GM20431 (cell line): ENCODE measurements at regions not wholly inside any gene's neighbourhood (a gene's known extent, or its start where the extent isn't known, plus 50 kb on each side); places are given as distances from the start of the nearest gene placed in this dataset.

Experiments used
- in situ Hi-C: fragments of 300-500 bp; cut with MseI, MboI; formaldehyde crosslinking; loops from one replicate; pipeline ENCODE4 v1.15.0; 2020; ENCODE audit warnings: low sequenced_read_pairs; ENCODE audit not compliant: unreplicated experiment

DNA sequence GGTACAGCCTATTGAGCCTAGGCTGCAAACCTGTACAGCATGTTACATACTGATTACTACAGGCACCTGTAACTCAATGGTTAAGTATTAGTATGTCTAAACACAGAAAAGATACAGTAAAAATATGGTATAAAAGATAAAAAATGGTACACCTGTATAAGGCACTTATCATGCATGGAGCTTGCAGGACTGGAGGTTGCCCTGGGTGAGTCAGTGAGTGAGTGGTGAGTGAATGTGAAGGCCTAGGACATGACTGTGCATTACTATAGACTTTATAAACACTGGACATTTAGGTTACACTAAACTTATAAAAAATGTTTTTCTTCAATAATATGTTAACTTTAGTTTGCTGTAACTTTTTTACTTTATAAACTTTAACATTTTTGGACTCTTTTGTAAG lies 171.3 kb downstream of the SLC28A3 start:
- in situ Hi-C loops = no loop called here

DNA sequence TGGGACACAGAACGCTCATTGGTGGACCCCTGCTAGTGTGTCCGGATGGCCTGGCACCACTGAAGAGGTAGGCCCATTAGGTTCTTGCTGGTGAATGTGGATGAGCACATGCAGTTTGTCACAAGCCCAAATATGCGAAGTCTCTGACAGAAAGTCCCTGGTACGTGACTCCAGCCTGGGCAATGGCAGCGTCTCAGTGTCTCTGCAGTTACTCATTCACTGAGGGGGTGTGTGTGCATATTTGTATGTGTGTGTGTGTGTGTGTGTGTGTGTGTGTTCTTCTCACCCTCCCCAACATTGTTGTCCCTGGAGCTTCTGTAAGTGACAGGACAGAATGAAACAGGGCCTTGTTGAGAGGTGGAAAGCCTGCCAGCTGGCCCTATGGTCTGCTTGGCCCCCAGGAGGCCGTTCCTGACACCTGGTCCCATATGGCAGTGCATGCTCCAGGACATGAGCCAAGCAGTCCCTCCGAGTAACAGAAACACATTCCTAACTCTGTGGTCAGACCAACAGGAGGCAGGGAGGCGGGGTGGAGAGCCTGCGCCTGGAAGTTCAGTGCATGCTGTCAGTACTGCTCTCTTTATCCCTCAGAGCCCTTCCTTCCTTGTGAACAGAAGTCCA lies 169.9 kb downstream of the SLC28A3 start:
- in situ Hi-C loops = loop anchor here (10.0 kb wide), 1 partner anchor 236 kb away; no protein-coding TSS in a partner anchor

DNA sequence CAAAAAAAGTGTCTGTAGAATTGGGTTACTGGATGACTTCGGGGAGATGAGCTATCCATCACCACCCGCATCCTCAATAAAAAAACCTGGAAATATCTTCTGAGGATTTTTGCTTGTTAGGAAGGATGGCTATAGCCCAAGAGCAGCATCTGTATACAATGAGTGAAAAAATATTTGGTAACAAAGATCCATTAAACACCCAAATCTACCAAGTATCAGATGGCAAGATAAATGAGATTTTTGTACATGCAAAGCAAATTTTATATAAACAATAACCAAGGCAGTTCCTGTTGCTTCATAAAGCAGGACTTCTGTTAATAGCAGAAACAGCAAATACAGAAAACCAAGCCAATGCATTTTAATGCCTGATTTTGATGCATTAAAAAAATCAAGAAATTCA lies 166.6 kb downstream of the SLC28A3 start:
- in situ Hi-C loops = loop anchor here (10.0 kb wide), 1 partner anchor 239 kb away; no protein-coding TSS in a partner anchor

DNA sequence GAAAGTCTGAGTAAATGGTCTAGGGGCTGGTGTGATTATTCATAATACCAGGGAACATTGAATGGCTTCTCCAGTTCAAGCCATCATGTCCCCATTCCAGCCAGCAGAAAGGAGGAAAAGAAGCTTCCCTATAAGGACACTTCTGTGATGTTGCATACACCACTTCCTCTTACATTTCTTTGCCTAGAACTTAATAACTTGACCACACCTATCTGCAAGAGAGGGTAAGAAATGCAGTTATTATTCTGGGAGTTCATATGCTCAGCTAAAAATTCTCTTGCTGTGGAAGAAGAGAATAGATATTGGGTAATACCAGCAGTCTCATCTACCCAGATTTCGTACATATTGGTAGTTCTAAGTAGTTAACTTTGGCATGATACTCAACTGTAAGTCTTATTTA lies 166.1 kb downstream of the SLC28A3 start:
- in situ Hi-C loops = loop anchor here (10.0 kb wide), 1 partner anchor 240 kb away; no protein-coding TSS in a partner anchor

DNA sequence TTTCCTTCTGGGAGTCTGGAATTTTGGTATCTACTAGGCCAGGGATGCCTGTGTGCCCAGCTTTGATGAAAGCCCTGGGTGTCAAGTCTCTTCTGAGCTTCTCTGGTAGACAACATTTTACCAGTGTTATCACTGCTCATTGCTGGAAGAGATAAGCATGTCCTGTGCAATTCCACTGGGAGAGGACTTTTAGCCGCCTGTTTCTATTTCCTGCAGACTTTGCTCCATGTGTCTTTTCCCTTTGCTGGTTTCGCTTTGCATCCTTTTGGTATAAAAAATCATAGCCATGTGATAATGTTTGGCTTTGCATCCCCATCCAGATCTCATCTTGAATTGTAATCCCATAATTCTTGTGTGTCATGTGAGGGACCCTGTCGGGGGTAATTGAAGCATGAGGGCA lies 163.2 kb downstream of the SLC28A3 start:
- in situ Hi-C loops = loop anchor here (10.0 kb wide), 1 partner anchor 243 kb away; no protein-coding TSS in a partner anchor

DNA sequence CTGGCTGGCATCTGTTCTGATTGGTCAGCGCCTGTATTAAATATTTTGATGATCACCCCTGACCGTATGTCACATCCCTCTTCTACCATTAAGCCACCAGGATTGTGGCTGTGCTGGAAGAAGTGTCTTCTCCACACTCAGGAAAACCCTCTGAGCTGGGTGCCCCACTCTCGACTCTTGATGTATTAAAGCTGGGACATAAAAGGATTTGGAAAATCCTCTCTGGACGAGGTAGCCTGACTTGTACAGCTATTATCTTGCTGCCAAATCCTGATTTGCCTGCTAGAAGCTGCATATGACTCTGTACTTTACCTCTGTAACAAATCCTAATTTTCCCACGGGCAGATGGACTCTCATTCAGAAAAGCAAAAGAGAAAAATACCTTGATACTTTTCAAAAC lies 161.0 kb downstream of the SLC28A3 start:
- in situ Hi-C loops = loop anchor here (10.0 kb wide), 1 partner anchor 245 kb away; no protein-coding TSS in a partner anchor

DNA sequence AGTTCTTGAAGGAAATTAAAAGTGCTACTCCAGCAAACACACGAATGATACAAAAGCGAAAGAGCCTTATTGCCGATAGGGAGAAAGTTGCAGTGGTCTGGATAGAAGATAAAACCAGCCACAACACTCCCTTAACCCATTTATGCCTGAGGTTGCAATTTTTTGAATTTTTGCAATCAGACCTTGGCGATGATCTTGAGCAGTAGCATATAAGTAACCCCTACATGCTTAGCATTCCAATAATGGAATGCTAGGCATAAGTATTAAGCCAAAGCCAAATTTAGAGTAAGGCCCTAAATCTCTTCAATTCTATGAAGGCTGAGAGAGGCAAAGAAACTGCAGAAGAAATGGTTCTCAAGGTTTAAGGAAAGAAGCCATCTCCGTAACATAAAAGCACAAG lies 153.5 kb downstream of the SLC28A3 start:
- in situ Hi-C loops = no loop called here

DNA sequence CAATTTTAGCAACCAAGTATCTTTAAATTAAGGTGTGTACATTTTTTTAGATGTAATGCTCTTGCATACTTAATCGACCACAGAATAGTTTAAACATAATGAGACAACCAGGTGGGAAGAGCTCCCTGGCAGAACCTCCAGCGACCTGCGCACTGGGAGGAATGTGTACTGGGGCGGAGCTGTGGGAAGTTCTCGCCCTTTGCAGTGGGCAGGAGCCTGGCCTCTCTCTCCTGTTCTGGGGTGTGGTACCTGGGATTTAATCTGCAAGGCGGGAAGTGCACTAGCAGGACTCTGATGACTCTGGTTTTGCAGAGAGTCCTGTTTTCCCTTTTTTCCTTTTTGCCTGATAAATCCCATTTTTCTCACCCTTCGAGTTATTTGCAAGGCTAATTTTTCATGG lies 150.7 kb downstream of the SLC28A3 start:
- in situ Hi-C loops = no loop called here

DNA sequence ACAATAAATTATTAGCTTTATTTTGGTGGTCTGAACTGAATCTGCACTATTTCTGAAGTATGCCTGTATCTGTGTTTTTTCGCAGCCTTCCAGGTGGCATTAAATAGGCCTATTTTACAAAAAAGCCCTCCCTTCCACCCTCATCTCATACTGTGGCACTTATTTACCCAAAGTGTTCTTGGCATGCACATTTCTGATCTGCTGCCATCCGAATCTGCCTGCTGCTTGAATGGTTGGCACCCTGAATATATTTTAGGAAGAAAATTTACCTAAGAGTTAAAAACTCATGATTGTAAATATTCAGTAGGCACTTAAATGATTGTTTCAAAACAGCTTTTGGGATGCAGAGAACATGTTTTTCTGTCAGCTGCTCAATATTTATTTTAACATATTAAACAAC lies 150.1 kb downstream of the SLC28A3 start:
- in situ Hi-C loops = no loop called here

DNA sequence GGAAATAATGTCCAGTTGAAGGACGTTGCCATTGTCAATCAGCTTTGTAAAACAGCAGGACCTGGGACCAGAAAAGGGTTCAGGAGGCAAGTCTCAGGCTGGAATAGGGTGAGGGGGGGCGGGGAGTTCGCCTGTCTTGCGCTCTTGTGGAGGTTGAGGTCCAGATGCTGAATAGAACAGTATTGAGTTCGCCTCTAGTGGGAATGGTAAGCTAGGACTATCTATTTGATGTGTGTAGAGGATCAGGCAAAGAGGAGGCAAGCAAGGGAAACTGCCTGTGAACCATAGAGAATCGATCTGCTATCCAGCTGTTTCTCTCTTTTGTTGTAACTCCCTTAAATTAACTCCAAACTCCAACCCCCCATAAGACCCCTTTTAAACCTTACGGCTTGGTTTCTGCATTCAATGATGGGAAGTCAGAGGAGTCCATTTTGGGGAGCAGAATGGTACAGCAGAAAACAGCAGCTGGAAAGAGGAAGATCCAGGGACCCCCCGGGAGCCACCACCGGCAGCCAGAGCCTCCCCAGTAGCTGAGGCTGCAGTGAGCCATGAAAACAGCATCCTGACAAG lies 133.7 kb downstream of the SLC28A3 start:
- in situ Hi-C loops = no loop called here

DNA sequence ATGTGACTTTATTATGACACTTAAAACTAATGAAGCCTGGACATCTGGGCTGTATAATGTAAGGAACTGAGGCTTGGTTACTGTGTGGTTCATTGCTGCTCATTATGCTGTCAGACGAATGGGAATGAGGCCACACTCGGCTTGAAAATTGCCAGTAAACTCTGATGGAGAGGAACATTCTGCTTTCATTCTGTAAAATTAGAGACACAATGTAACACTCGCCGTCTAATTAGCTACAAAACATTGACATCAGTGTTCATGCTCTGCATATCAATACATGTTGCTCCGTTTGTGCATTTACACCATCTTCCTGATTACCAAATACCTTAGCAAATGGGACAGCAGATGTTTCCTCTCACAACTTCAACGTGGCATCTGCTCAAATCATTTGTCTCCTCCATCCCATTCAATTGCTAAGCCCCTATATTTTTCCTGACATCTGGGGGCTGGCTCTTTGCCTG lies 133.0 kb downstream of the SLC28A3 start:
- in situ Hi-C loops = no loop called here

DNA sequence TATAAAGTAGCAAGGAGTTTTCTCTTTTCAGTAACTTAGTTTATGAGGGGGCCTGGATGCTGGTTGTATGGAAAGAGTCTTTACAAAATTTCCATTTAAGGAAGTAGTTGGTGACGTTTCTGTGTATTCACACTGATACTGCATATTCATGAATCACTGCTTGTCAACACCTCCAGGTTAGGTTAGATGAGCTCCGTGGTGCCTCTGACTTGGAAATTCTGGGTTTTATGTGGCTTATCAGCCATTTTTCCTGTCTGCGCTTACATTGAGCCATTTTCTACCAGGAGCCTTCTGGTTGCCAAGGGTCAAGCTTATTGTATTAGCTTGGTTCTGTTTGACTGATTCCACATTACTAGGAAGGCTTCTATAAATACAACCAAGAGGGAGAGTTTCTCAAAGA lies 128.3 kb downstream of the SLC28A3 start:
- in situ Hi-C loops = no loop called here

DNA sequence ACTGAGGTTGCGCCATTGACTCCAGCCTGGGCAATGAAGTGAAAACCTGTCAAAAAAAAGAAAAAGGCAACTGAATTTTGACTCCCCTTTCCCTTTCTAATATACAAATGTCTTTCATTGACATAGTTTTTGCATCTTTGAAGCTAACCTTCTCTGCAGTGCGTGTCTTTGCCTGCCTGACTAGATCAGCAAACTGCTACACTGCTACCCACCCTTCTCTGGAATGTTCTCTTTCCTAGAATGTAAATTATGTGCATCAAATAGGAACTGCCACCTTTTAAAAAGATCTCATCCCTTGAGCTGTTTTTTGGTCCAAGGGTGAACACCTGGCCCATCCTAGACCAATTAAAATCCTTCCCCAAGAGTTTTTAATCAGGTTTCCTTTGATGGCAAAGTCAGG lies 127.6 kb downstream of the SLC28A3 start:
- in situ Hi-C loops = no loop called here

DNA sequence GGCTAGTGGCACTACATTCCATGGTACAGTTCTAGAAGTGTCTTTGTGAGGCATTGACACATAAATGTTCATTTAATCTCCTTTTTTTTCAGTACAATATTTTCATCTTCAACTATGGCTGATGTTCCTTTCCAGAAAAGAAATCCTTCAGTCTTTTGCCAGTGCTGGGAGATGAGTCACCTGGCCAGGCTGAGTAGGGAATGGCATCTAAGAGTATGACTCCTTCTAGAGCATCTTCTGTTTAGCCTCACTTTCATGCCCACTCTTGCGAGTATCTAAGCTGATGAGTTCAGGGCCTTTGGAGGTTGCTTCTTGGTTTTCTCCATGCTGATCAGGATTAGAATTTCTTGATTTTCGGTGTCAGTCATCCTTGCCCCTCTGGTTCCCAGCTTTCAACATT lies 124.4 kb downstream of the SLC28A3 start:
- in situ Hi-C loops = no loop called here

DNA sequence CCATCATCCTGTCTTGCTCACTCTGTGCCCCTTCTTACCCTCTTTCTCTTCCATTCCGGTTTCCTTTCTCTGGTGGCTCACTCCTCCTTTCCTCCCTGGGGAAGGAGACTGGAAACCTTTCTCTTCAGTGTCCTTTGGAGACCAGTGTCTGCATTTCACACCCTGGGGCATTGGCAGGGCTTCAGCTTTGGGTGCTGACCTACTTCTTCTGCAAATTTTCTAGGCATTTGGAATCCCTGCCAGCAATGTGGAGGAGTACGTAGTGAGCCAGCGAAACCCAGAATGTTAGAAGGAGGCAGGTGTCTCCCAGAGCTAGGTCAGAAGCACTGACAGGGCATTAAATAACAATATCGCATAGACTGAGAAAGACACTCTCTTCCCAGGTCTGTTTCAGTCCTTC lies 122.2 kb downstream of the SLC28A3 start:
- in situ Hi-C loops = no loop called here

DNA sequence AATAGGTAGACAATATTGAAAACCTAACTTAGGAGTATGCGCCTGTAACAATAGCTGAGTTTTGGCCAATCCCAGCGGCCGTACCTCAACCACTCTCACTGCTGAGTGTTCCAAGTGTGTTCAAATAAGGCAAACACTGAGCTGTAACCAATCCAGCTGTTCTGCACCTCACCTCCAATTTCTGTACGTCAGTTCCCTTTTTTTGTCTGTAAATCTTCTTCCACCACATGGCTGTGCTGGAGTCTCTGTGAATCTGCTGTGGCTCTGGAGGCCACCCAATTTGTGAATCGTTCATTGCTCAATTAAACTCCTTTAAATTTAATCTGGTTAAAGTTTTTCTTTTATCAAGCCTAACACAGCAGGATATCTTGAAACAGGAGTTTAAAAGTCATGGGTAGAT lies 116.3 kb downstream of the SLC28A3 start:
- in situ Hi-C loops = no loop called here
